ENCODE measurements at regions not wholly inside any gene's neighbourhood (a gene's known extent, or its start where the extent isn't known, plus 50 kb on each side); places are given as distances from the start of the nearest gene placed in this dataset.
"Not testable (repeated sequence)": the region's sequence is repeated elsewhere in the genome, so short reads cannot be mapped to it uniquely, and the experiment has no call there.

DNA sequence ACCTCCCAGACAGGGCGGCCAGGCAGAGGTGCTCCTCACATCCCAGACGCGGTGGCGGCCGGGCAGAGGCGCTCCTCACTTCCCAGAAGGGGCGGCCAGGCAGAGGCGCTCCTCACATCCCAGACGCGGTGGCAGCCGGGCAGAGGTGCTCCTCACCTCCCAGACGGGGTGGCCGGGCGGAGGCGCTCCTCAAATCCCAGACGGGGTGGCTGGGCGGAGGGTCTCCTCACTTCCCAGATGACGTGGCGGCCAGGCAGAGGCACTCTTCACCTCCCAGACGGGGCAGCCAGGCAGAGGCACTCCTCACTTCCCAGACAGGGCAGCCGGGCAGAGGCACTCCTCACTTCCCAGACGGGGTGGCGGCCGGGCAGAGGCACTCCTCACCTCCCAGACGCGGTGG lies 247.7 kb upstream of the USP9Y start:
- TF ChIP-seq, protein P1, sequence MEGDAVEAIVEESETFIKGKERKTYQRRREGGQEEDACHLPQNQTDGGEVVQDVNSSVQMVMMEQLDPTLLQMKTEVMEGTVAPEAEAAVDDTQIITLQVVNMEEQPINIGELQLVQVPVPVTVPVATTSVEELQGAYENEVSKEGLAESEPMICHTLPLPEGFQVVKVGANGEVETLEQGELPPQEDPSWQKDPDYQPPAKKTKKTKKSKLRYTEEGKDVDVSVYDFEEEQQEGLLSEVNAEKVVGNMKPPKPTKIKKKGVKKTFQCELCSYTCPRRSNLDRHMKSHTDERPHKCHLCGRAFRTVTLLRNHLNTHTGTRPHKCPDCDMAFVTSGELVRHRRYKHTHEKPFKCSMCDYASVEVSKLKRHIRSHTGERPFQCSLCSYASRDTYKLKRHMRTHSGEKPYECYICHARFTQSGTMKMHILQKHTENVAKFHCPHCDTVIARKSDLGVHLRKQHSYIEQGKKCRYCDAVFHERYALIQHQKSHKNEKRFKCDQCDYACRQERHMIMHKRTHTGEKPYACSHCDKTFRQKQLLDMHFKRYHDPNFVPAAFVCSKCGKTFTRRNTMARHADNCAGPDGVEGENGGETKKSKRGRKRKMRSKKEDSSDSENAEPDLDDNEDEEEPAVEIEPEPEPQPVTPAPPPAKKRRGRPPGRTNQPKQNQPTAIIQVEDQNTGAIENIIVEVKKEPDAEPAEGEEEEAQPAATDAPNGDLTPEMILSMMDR (IDR thresholded peaks at IDR 0.05) = not testable (repeated sequence)
- not testable (repeated sequence) for TF ChIP-seq POLR2A (IDR thresholded peaks at IDR 0.05)
